ENCODE measurements at regions not wholly inside any gene's neighbourhood (a gene's known extent, or its start where the extent isn't known, plus 50 kb on each side); places are given as distances from the start of the nearest gene placed in this dataset.

DNA sequence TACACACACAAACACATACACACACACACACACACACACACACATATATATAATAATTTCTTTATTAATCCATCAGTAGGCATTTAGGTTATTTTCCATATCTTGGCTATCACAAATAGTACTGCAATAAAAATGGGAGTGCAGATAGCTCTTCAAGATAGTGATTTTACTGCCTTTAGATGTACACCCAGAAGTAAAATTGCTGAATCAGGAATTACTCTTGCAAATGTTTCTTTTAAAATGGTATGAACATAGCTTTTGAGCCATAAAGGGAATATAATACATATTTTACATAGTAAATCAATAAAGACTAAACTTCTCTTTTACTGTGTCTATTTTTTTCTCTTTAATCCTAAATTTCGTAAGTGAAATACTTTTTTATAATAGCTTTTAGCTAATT is 1251.1 kb downstream of the ZPLD1 start:
- DNase-seq: no peak

GRCh38 chr3:103690536-103690935 is 1255.7 kb downstream of the ZPLD1 start:
- DNase-seq: no peak

DNA sequence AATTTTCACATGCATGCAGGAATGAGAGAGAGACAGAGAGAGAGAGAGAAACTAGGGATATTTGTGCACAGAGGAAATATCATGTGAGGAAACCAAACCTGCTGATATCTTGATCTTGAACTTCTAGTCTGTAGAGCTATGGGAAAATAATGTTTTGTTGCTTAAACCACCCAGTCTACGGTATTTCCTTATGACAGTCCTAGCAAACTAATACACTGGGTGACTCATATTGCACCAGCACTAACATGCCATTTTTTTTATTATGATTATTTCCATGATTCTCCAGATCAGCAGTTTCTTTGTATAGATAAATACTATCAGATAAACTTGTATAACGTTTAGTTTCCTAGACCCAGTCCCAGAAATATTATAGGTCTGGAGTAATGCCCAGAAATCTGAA is 1259.0 kb downstream of the ZPLD1 start:
- no peak for DNase-seq

- no peak for DNase-seq
These were observed 1263.8 kb downstream of the ZPLD1 start for GRCh38 chr3:103698646-103699045.

GRCh38 chr3:103699228-103699627 is 1264.4 kb downstream of the ZPLD1 start:
- DNase-seq: no peak

GRCh38 chr3:103705641-103706040 is 1270.8 kb downstream of the ZPLD1 start:
- no peak for DNase-seq

DNA sequence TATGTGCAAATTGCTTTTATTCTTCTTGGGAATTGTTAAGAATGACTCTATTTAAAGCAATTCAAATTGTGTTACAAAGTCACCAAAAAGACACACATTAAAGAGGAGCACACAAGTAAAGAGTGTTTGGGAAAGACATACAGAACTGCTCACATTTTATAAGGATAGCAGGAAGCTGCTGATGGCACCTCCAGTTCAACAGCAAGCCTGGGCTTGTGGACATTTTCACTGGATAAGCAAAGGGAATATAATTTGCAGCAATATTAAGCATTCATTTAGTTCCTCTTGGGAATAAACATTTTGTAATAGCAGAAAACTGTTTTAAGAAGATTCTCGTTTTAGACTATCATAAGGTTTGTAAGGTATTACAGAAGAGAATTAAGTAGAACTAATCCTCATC is 1271.9 kb downstream of the ZPLD1 start:
- no peak for DNase-seq

GRCh38 chr3:103711670-103712069 is 1276.9 kb downstream of the ZPLD1 start:
- no peak for DNase-seq

DNA sequence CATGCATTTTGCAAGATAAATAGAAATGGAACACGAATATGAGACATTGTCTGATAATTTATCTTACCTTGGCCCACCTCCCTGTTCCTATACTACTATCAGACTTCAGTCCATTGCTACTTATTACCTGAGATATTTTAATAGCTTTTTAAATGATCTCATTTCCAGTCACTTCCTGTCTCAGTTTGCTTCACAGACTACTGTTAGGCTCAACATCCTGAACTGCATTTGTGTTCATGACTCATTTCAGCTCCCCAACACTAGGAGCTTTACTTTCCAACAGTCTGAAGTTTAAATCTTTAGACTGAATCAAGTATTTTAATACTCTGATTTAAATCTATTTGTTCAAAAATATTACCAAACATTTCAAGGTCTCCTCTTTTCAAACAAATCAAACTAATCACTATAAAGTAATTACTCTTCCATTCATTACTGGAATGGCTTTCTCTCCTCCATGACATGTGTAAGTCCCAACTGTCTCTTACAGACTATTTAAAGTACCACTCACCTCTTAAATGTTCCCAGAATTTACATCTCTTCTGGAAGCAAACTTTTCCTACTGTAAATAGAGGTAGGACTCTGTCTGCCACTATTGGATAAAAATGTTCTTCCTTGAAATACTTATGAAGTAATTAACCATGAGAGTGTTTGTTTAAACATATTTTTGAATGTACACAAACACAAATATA is 1277.6 kb downstream of the ZPLD1 start:
- DNase-seq: no peak

DNA sequence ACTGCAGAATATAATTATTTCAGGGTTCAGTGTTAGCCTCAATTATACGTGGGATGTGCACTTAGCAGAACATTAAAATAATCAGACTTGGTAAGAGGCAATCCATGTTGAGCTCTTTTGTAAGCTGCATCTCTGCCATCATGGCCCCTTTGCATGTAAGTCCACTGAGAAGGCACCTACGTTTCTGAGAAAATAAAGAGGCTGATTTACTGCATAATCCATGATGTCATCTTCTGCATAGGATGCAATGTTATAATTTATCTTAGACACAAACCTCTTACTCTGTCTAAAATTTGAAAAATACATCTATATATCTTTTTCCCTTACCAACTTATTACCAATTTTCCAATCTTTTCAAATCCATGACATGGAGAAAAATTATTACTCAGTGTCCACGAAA is 1294.7 kb downstream of the ZPLD1 start:
- no peak for DNase-seq

DNA sequence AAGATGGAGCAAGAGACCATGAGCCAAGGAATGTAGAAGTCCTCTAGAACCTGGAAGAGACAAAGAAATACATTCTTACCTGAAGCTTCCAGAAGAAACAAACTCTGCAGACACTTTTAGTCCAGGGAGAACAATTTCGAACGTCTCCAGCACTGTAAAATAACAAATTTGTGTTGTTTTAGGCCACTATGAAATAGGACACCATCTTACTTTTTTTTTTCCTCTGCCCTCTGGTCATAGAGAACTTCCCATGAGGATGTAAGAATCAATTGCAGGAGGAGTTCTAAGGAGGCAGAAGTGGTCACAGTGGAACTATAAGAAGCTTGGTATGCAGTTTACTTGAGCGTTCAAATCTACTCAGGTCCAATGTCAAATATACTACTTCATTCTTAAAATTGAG is 1295.9 kb downstream of the ZPLD1 start:
- DNase-seq: no peak

DNA sequence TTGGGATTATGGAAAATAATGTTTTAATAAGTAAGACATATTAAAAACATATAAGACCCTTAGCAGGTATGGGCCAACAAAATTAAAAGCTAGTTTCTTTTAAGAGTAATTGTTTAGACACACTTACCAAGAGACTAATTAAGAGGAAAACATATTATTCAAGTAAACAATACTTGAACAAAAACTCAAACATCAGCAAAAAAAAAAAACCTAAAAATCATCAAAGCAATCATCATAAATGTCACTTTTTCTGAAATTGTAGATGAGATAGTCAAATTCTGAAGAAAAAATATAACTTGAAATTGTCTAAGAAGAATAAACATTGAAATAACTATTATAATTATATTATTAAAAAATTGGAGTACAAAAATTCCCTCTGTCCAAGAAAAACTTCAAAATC is 1318.2 kb downstream of the ZPLD1 start:
- DNase-seq: no peak

DNA sequence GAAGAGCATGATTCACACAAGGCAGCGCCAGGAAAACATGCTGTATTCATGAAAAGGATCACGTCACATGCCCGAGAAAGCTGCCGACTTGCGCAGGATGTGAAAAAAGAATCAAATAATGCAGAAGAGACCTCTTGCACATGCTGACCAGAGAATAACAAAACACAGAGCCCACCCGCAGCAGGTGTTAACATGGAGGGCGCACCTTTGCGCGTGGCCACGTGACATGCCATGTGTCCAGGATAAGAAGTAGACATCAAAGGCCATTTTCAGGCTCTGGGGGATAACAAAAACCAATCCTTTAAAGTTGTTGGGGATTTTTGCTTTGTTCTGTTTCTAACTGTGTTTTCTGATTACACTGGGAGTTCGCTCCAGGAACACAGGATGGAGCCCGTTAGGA is 1332.8 kb downstream of the ZPLD1 start:
- DNase-seq: no peak

- no peak for DNase-seq
These were observed 1350.2 kb downstream of the ZPLD1 start for GRCh38 chr3:103785017-103785416.

- DNase-seq: no peak
These were observed 1350.7 kb downstream of the ZPLD1 start for GRCh38 chr3:103785537-103785936.

DNA sequence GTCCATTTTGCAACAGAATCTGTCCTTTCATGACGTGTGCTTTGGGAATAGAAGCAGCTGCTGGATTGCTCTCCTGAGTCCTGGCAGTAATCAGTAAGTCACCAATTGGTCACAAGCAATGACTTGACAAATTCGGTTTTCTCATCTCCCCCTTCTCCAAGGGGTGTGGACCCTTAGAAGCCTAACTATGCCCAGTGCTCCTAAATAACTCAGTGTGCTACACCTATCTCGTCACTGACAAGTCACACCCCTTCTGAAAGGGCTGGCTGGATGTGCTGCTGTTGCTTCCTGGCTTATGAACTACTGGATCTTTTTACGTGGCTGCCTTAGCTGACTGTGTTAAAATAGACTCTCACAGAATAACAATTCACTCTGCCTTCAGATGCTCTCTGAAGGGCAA is 1351.5 kb downstream of the ZPLD1 start:
- no peak for DNase-seq

DNA sequence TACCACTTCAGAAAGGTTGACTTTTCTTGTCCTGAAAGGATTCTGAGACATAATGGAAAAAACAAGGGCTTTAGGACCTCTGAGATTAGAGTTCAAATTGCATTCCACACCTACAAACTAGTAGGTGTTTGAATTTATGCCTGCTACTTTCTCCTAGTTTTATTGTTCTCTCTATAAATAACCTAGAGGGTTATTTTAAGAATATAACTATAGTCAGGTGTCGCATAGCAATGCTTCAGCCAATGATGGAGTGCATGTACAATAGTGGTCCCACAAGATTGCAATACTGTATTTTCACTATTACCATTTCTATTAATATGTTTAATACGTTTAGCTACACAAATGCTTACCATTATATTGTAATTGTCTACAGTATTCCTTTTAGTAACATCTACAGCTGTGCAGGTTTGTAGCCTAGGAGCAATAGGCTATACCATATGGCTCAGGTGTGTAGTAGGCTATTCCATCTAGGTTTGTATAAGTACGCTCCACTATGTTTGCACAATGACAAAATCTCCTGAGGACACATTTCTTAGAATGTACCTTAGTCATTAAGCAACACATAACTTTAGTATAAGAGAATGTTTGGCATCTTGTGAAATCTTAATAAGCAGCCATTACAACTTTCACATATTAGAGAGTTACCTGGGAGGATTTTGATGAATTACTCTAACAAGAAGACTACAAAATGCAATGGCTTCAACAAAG is 1352.5 kb downstream of the ZPLD1 start:
- DNase-seq: no peak

GRCh38 chr3:103787879-103788278 is 1353.1 kb downstream of the ZPLD1 start:
- no peak for DNase-seq

- DNase-seq: no peak
These were observed 1357.1 kb downstream of the ZPLD1 start for GRCh38 chr3:103791786-103792515.

- no peak for DNase-seq
These were observed 1359.8 kb downstream of the ZPLD1 start for GRCh38 chr3:103794656-103795055.

- no peak for DNase-seq
These were observed 1361.3 kb downstream of the ZPLD1 start for GRCh38 chr3:103796068-103796467.

GRCh38 chr3:103803787-103804186 is 1369.0 kb downstream of the ZPLD1 start:
- DNase-seq: no peak

DNA sequence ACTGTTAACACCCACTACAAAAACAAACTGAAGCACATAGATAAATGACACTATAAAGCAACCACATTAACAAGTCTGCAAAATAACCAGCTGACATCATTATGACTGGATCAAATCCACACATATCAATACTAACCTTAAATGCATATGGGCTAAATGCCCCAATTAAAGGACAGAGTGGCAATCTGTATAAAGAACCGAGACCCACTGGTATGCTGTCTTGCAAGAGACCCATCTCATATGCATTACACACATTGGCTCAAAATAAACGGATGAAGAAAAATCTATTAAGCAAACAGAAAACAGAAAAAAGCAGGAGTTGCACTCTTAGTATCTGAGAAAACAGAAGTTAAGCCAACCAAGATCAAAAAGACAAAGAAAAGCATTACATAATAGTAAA is 1375.4 kb downstream of the ZPLD1 start:
- no peak for DNase-seq

GRCh38 chr3:103813955-103814354 is 1379.1 kb downstream of the ZPLD1 start:
- no peak for DNase-seq

All from activated naive CD4-positive, alpha-beta T cell treated with Interleukin-2 at 50 U/mL for 16 hours (primary cell).